Activated CD8-positive, alpha-beta T cell treated with anti-CD3 and anti-CD28 coated beads, Interleukin-2, amount 10 ng/mL, durations not matched to agents 7 days and 5 days (primary cell): ENCODE measurements at regions not wholly inside any gene's neighbourhood (a gene's known extent, or its start where the extent isn't known, plus 50 kb on each side); places are given as distances from the start of the nearest gene placed in this dataset.

Source experiments
- ATAC-seq: fragments of 150-1000 bp; cut with Tn5 transposase; one replicate; pipeline ENCODE4 v1.10.0; 2021; ENCODE audit warnings: moderate library complexity
- CTCF ChIA-PET: fragments of 350-600 bp; sonication (Branson Sonifier 250); formaldehyde crosslinking; loops from one replicate; lab custom pipeline; 2021; ENCODE audit warnings: antibody characterized with exemption; lab: Charles Lee
- POLR2A ChIA-PET: fragments of 350-600 bp; sonication (Branson Sonifier 250); formaldehyde crosslinking; loops from one replicate; lab custom pipeline; 2021; ENCODE audit warnings: antibody characterized with exemption; lab: Charles Lee
- DNase-seq: peaks from one replicate; pipeline ENCODE4 v3.0.0-alpha.2; 2020
- H3K27ac Mint-ChIP-seq: one replicate; pipeline ENCODE4 v1.8.0; 2021; ENCODE audit warnings: mild to moderate bottlenecking, mixed read lengths
- H3K27me3 Mint-ChIP-seq: one replicate; pipeline ENCODE4 v1.8.0; 2021; ENCODE audit warnings: low read depth, mixed read lengths
- H3K36me3 Mint-ChIP-seq: one replicate; pipeline ENCODE4 v1.8.0; 2021; ENCODE audit warnings: low read depth, mixed read lengths
- H3K4me1 Mint-ChIP-seq: one replicate; pipeline ENCODE4 v1.8.0; 2021; ENCODE audit warnings: low read depth, mixed read lengths
- H3K4me3 Mint-ChIP-seq: one replicate; pipeline ENCODE4 v1.8.0; 2021; ENCODE audit warnings: mild to moderate bottlenecking, mixed read lengths
- H3K9me3 Mint-ChIP-seq: one replicate; pipeline ENCODE4 v1.8.0; 2022; ENCODE audit warnings: mixed read lengths; ENCODE audit not compliant: insufficient read depth

DNA sequence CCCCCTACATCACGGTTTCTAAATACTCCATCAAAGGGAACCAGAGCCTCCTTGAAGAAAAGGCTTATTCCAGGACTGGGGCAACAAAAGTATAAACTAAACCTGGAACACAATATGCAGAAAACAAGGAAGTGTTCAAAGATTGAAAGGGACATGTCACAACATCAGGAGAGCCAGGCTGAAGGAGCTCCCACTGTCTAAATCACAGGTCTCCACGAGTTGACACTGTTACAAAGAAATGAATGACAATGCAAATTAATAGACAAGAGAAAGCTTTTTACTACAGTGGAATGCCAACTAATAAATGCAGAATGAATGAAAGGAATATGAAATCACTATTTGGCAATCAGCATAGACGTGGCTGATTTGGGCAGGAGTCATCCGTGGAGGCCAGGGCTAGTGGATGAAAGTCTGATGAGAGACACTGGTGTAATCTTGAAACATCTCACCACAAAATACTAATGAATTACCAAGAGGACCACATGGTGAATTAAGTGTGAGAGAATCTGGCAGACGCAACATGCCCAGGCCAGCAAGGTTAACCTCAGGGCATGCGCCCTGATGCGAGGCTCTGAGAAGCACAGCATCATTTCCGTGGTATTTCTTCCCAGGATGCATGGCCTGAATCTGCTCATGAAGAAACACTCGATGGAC is 123.8 kb upstream of the TJP1 start:
- POLR2A ChIA-PET, result no interaction called here
- CTCF ChIA-PET, result no interaction called here
- no peak overlapping the region for H3K4me3 Mint-ChIP-seq
- H3K4me1 Mint-ChIP-seq, result no peaks in the 10 kb centered on the region
- no peaks in the 10 kb centered on the region for H3K36me3 Mint-ChIP-seq
- no peaks in the 10 kb centered on the region for H3K9me3 Mint-ChIP-seq
- no peaks in the 10 kb centered on the region for H3K27me3 Mint-ChIP-seq
- ATAC-seq, result no peak
- DNase-seq, result no peak
- no peak overlapping the region for H3K27ac Mint-ChIP-seq

DNA sequence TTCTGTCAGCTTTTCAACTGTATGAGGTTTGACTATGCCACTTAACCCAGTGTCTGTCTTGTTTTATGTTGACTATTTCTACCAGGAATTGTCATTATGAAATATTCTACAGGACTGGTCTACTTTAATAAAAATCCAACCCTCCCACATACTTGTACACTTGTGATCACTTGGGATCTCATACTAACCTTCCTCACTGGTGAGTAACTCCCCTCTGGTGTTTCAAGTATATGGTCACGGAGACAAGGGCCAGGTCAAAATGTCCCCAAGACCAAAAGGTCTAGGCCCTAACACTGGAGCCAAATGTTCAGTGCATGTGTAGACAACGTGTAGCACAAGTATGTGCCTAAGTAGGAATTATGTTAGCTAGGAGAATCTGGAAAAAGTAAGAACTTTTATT is 122.7 kb upstream of the TJP1 start:
- no peaks in the 10 kb centered on the region for H3K4me1 Mint-ChIP-seq
- no peaks in the 10 kb centered on the region for H3K36me3 Mint-ChIP-seq
- POLR2A ChIA-PET, result no interaction called here
- no peak for DNase-seq
- ATAC-seq, result no peak
- H3K4me3 Mint-ChIP-seq, result no peak overlapping the region
- CTCF ChIA-PET, result no interaction called here
- no peak overlapping the region for H3K27ac Mint-ChIP-seq
- no peaks in the 10 kb centered on the region for H3K9me3 Mint-ChIP-seq
- H3K27me3 Mint-ChIP-seq, result no peaks in the 10 kb centered on the region

DNA sequence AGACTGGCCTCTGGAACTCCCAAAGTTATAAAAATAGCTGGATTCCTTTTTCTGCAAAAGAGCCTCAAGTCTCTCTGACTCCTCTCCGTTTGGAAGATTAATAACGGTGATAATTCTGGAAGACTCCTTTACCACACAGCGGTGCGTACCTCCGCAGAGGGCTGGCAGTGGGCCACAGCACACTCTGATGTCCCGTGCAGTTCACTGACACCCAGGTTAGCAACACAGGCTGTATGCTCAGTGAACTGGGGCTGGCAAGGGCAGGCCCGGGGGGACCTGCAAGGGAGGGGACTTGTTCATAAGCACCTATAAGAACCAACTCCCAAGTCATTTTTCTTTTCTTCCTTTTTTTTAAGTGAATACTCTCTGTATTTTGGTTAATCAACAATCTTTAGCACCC is 120.3 kb upstream of the TJP1 start:
- H3K27ac Mint-ChIP-seq, result no peak overlapping the region
- POLR2A ChIA-PET, result no interaction called here
- no peaks in the 10 kb centered on the region for H3K4me1 Mint-ChIP-seq
- CTCF ChIA-PET, result no interaction called here
- H3K4me3 Mint-ChIP-seq, result no peak overlapping the region
- H3K36me3 Mint-ChIP-seq, result no peaks in the 10 kb centered on the region
- ATAC-seq, result no peak
- H3K27me3 Mint-ChIP-seq, result no peaks in the 10 kb centered on the region
- no peaks in the 10 kb centered on the region for H3K9me3 Mint-ChIP-seq
- DNase-seq, result no peak

DNA sequence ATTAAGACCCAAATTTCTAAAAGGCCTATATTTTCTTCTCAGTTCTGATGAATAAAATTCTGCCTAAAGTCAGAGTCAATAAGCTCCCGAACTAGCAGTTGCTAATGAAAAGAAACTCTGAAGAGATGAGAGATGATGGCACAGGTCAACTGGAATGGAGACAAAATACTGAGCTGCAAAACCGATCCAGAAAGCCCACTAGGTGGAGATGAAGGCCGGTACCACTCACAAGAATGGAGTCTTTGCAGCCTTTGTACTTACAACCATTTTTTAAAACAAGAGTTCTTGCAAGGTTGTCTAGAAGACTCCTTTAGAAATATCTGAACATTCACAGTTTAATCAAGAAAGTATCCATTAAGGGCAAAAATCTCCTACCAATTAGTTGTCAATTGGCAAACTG is 119.9 kb upstream of the TJP1 start:
- H3K27me3 Mint-ChIP-seq, result no peaks in the 10 kb centered on the region
- ChIA-PET CTCF (no interaction called here), POLR2A (no interaction called here)
- no peak overlapping the region for H3K27ac Mint-ChIP-seq
- H3K4me1 Mint-ChIP-seq, result no peaks in the 10 kb centered on the region
- DNase-seq, result no peak
- no peak overlapping the region for H3K4me3 Mint-ChIP-seq
- ATAC-seq, result no peak
- H3K36me3 Mint-ChIP-seq, result no peaks in the 10 kb centered on the region
- no peaks in the 10 kb centered on the region for H3K9me3 Mint-ChIP-seq

DNA sequence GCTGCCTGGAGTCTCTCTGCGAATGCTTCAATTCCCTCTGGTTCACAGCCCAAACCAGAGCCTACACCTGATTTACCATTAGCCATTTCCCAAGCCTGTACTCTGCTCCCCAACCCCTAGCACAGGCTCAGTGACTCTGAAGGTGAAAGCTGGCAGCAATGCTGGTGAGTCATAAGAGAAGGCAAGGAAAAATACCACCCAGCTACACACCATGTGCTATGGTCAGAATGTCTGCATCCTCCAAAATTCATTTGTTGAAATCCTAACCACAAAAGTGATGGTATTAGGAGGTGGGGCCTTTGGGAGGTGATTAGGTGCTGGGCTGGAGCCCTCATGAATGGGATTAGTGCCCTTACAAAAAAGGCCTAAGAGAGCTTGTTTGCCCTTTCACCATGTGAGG is 117.1 kb upstream of the TJP1 start:
- no peak for ATAC-seq
- H3K4me3 Mint-ChIP-seq, result no peak overlapping the region
- H3K27ac Mint-ChIP-seq, result no peak overlapping the region
- H3K9me3 Mint-ChIP-seq, result no peaks in the 10 kb centered on the region
- ChIA-PET POLR2A (no interaction called here), CTCF (no interaction called here)
- H3K27me3 Mint-ChIP-seq, result peaks cover 10% of the 10 kb centered on the region
- no peaks in the 10 kb centered on the region for H3K36me3 Mint-ChIP-seq
- DNase-seq, result no peak
- no peaks in the 10 kb centered on the region for H3K4me1 Mint-ChIP-seq

DNA sequence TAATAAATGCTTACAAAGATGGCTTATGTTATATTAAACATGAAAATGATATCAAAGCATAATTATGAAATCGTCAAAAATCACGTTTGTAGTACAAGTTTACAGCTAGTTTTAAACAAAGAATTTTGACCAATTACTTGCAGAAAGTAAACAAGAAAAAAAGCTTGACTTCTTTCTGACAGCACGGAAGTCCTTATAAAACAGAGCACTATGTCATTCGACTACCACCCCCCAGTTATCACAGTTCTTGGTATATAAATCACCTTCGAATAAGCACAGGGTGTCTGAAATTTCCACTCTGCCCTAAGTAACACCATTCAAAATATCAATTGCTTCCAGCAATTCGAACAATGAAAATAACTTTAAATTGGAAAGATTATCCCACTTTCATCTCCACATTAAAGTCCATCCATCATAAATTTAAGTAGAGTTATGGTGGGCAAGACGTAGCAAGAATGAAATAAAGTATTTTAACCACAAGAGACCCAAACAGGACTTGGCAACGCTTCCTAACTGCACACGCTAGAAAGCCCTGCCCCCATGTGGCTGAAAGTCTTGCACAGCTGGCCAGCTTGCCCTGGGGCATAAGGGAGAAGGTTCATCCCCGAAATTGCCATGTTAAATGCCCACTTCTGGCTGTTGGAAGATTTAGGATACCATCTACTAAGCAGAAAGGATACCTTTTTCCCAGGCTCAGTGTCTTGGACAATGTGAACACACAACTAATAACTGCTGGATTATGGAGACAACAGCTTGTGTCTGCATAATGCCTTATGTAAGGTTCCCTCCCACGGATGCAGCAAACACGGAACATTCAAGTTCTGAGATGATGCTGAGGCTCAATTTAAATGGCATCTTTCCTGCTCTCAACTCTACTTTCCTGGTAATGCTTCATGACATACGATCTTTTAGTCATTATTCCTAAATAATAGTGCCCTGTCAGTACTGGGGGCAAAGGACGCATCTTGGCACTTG is 116.4 kb upstream of the TJP1 start:
- Mint-ChIP-seq H3K27ac (no peak overlapping the region), H3K9me3 (no peaks in the 10 kb centered on the region), H3K27me3 (peaks cover 13% of the 10 kb centered on the region), H3K4me3 (no peak overlapping the region), H3K36me3 (no peaks in the 10 kb centered on the region), H3K4me1 (no peaks in the 10 kb centered on the region)
- ChIA-PET POLR2A (no interaction called here), CTCF (no interaction called here)
- ATAC-seq, result no peak
- no peak for DNase-seq

DNA sequence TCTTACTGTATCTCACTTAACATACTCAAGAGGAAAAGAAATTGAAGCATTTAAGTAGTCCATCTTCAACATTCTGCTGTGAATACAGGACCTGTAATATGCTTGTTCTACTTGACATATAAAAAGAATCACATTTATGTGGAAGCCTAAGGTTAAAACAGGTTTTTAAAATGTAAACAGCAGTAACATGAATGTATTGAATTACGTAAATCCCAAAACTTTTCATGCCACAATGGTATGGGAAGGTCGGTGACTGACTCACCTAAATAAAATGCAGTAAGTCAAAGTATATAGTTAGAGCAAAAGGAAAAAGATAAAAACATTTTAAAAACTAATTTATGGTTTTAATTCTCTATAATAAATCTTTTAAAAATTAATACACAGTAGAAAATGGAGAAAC is 115.7 kb upstream of the TJP1 start:
- ATAC-seq, result no peak
- H3K36me3 Mint-ChIP-seq, result no peaks in the 10 kb centered on the region
- POLR2A ChIA-PET, result no interaction called here
- CTCF ChIA-PET, result no interaction called here
- no peak for DNase-seq
- no peak overlapping the region for H3K27ac Mint-ChIP-seq
- no peak overlapping the region for H3K4me3 Mint-ChIP-seq
- H3K27me3 Mint-ChIP-seq, result peaks cover 18% of the 10 kb centered on the region
- H3K4me1 Mint-ChIP-seq, result no peaks in the 10 kb centered on the region
- no peaks in the 10 kb centered on the region for H3K9me3 Mint-ChIP-seq

DNA sequence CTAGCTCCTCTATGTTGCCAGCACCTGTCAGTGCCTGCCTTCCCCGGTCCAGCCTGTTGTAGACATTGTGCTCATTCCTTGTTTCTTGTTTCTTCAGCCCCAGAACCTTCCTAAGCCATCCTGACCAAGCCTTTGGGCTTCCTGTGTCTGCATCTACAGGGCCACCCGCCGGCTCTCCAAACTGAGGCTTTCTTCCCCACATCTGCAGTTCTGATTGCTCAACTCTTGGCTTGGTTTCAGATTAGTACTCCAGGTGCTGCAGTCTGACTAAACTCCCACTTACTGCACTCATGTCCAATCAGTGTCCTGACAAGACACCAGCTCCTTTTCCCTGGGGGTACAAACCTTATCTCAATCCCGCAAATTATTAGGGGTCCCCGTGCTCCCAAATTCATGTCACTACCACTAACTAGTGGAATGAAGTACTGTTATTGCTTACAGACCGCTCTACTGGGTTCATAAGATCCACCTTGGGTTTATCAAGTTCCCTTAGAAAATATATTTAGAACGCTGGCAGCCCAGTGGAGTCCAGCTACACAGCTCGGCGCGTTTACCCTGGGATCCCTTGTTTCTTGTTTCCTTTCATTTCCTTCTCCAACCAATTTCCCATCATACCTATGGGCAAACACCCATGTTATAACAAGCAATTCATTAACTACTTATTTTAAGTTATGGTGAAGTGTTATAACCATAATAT is 114.2 kb upstream of the TJP1 start:
- ATAC-seq (no peak), DNase-seq (no peak)
- Mint-ChIP-seq H3K9me3 (no peaks in the 10 kb centered on the region), H3K4me3 (no peak overlapping the region), H3K27ac (no peak overlapping the region), H3K36me3 (no peaks in the 10 kb centered on the region), H3K27me3 (peaks cover 18% of the 10 kb centered on the region), H3K4me1 (no peaks in the 10 kb centered on the region)
- ChIA-PET POLR2A (no interaction called here), CTCF (no interaction called here)

DNA sequence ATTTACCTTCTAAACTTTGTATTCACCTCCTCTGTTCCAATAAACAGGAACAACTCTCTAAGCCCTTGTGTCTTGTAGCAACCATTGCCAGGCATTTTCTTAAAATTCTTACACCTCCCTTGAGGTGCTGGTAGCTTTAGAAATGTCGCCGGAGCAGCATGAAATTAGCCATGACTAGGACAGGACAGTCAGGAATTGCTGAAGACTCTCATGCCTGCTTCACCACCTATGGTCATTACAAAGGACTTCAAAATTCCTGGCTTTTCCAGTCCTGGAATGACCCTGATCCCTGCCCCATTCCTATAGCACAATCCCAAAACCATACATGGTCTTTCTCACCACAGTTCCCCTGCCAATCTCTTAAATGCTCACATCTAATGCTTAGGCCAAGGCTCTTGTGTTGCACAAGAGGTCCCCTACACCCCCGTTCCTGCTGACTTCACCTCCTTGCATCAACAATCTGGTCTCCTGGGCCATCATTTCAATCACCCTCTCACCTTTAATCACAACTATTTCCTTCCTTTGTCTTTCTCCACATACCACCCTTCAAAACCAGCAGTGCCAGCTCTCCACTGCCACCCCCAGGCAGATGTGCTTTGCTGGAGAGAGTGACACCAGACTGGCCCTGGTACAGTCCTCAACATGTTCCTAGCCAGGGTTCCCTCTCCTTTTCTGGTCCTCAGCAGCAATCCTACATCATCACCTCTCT is 113.2 kb upstream of the TJP1 start:
- H3K27ac Mint-ChIP-seq, result no peak overlapping the region
- peaks cover 19% of the 10 kb centered on the region for H3K27me3 Mint-ChIP-seq
- no peak overlapping the region for H3K4me3 Mint-ChIP-seq
- POLR2A ChIA-PET, result no interaction called here
- H3K9me3 Mint-ChIP-seq, result no peaks in the 10 kb centered on the region
- H3K4me1 Mint-ChIP-seq, result no peaks in the 10 kb centered on the region
- no peaks in the 10 kb centered on the region for H3K36me3 Mint-ChIP-seq
- ATAC-seq (no peak), DNase-seq (no peak)
- CTCF ChIA-PET, result no interaction called here

DNA sequence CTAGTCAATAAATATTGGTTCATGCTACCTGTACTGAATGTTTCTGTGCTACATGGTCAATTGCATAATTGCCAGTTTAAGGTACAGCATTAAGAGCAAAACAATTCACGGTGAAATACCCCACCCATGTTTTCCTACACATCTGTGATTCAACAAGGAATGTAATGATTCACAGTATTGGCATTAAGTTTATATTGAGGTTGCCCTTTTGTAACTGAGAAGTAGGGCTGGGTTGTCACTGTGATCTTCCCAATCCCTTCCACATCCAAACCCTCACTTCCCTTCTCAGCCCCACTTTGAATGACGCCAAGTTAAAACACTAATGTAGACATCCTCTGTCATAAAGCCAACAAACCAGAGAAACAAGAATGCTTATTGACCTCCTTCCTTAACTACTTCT is 112.0 kb upstream of the TJP1 start:
- CTCF ChIA-PET, result no interaction called here
- ATAC-seq, result no peak
- Mint-ChIP-seq H3K36me3 (no peaks in the 10 kb centered on the region), H3K9me3 (no peaks in the 10 kb centered on the region), H3K27me3 (peaks cover 21% of the 10 kb centered on the region), H3K4me3 (no peak overlapping the region), H3K27ac (no peak overlapping the region), H3K4me1 (no peaks in the 10 kb centered on the region)
- no peak for DNase-seq
- POLR2A ChIA-PET, result no interaction called here

DNA sequence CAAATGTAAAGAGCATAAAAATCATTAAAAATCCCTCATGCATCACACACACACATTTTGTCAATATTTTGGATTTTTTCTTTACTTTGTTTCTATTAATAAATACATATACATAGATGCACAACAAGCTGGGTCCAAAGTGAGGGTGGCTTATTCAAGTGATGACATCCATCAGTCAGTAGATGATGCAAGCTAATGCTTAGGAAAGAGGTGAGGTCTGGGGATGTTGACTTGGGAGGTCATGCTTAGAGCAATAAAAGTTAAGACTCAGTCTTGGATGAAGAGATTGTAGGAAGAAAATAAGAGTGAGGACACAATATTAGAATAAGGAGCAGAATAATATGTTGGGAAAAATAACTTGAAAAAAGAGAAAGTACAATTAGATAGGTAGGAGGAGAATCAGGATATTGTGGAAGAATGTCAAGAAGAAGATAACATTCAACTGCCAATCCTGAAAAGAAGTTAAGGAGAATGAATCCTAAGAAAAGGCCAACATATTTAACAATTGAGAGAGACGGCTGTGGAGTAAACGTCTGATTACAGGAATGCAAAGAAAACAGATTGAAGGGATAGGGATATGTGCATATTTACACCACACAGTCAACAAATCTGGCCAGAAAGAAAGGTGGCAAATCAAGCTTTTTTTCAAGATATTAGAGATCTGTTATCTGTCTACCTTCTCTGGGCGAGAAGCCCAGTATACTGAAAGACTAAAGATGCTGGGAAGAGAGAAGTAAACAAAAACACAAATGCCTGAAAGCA is 111.0 kb upstream of the TJP1 start:
- no peaks in the 10 kb centered on the region for H3K9me3 Mint-ChIP-seq
- H3K27me3 Mint-ChIP-seq, result peaks cover 21% of the 10 kb centered on the region
- ATAC-seq, result no peak
- no peak overlapping the region for H3K27ac Mint-ChIP-seq
- POLR2A ChIA-PET, result no interaction called here
- DNase-seq, result no peak
- no peaks in the 10 kb centered on the region for H3K36me3 Mint-ChIP-seq
- no peaks in the 10 kb centered on the region for H3K4me1 Mint-ChIP-seq
- CTCF ChIA-PET, result no interaction called here
- no peak overlapping the region for H3K4me3 Mint-ChIP-seq
